ENCODE measurements at regions not wholly inside any gene's neighbourhood (a gene's known extent, or its start where the extent isn't known, plus 50 kb on each side); places are given as distances from the start of the nearest gene placed in this dataset.

- TF ChIP-seq POLR2A (IDR thresholded peaks at IDR 0.05) (no peak), CTCF (IDR thresholded peaks at IDR 0.05) (no peak)
These were observed 66.9 kb downstream of the SPATA31C2 start for GRCh38 chr9:88071331-88071730.

Measured in adrenal gland (tissue), 5 donors.